HCT116 (cell line): ENCODE measurements at regions not wholly inside any gene's neighbourhood (a gene's known extent, or its start where the extent isn't known, plus 50 kb on each side); places are given as distances from the start of the nearest gene placed in this dataset.

Source experiments
- ATAC-seq: fragments of 200-7000 bp; cut with Tn5 transposase; 2 replicates; pipeline ENCODE4 v1.9.1; 2020; ENCODE audit warnings: mild to moderate bottlenecking, moderate library complexity
- BruUV-seq: library from RNA; stranded (reverse); fragments of 400-500 nt; replicated peaks from 2 replicates; lab custom pipeline; 2021; lab: Mats Ljungman, UMichigan
- CTCF ChIA-PET: fragments of 300-600 bp; sonication (Branson Sonifier 250); formaldehyde crosslinking; loops from one replicate; lab custom pipeline; 2021; ENCODE audit warnings: antibody characterized with exemption; lab: Charles Lee
- POLR2A ChIA-PET: fragments of 300-600, 350-600 bp; sonication (Branson Sonifier 250); formaldehyde crosslinking; loops from one replicate; lab custom pipeline; 2021; ENCODE audit warnings: antibody characterized with exemption; lab: Charles Lee
- RAD21 ChIA-PET, 2 experiments: fragments of 300-600 bp; sonication (Branson Sonifier 250); formaldehyde crosslinking; loops; one replicate each; lab custom pipeline; 2023; ENCODE audit warnings: low total read pairs in 2 of 2; ENCODE audit not compliant: uncharacterized antibody in 2 of 2, unreplicated experiment in 2 of 2, low non-redundant PET in 1 of 2; lab: Charles Lee
- DNase-seq: peaks from one replicate; pipeline ENCODE4 v3.0.0-alpha.2; 2010; ENCODE audit warnings: low read depth, low spot score
- H2AFZ ChIP-seq: fragments of 200-600 bp; shearing (Covaris generic), sonication (generic); 2 replicates; pipeline ENCODE4 v1.6.1; 2017; ENCODE audit warnings: low read depth, mixed run types, mixed read lengths, antibody characterized with exemption, low read length; ENCODE audit not compliant: poor library complexity, severe bottlenecking
- H3K27ac ChIP-seq: 2 replicates; pipeline ENCODE4 v1.5.1; 2012; ENCODE audit warnings: low read depth, low read length
- H3K27me3 ChIP-seq: fragments of 200-600 bp; sonication (generic); 2 replicates; pipeline ENCODE4 v1.6.1; 2016; ENCODE audit warnings: mixed run types, low read length, mixed read lengths; ENCODE audit not compliant: insufficient read depth
- H3K36me3 ChIP-seq, 2 experiments: fragments of 200-500 bp in 1 of 2; fragments of 200-600 bp in 1 of 2; sonication (Bioruptor generic) in 1 of 2; sonication (generic) in 1 of 2; 2 replicates each; pipeline versions ENCODE4 v1.5.1 to v1.6.1; 2014 to 2016; ENCODE audit warnings: low read length in 2 of 2, inconsistent platforms in 1 of 2, mixed read lengths in 1 of 2, mixed run types in 1 of 2; ENCODE audit not compliant: insufficient read depth in 2 of 2, control insufficient read depth in 1 of 2
- H3K4me1 ChIP-seq, 2 experiments: fragments of 200-600 bp in 1 of 2; sonication (generic) in 1 of 2; 2 replicates each; pipeline versions ENCODE4 v1.5.1 to v1.6.1; 2012 to 2017; ENCODE audit warnings: low read length in 2 of 2, inconsistent platforms in 1 of 2, mild to moderate bottlenecking in 1 of 2, mixed read lengths in 1 of 2, mixed run types in 1 of 2, moderate library complexity in 1 of 2; ENCODE audit not compliant: insufficient read depth in 2 of 2, control insufficient read depth in 1 of 2
- H3K4me2 ChIP-seq: fragments of 200-600 bp; sonication (generic); 2 replicates; pipeline ENCODE4 v1.6.1; 2017; ENCODE audit warnings: mixed run types, low read length, mixed read lengths
- H3K4me3 ChIP-seq, 2 experiments: fragments of 200-600 bp in 1 of 2; sonication (generic) in 1 of 2; replicated peaks in 1 of 2; 2 replicates each; pipeline ENCODE4 v1.5.1; 2011 to 2016; ENCODE audit warnings: low read length in 2 of 2, control low read depth in 1 of 2, low read depth in 1 of 2, mild to moderate bottlenecking in 1 of 2, mixed read lengths in 1 of 2, mixed run types in 1 of 2
- H3K79me2 ChIP-seq: fragments of 200-600 bp; sonication (generic); 2 replicates; pipeline ENCODE4 v1.6.1; 2017; ENCODE audit warnings: mild to moderate bottlenecking, mixed run types, low read length, moderate library complexity, mixed read lengths; ENCODE audit not compliant: insufficient read depth
- H3K9ac ChIP-seq: fragments of 200-600 bp; sonication (generic); 2 replicates; pipeline ENCODE4 v1.6.1; 2016; ENCODE audit warnings: low read length, mixed read lengths
- H3K9me2 ChIP-seq: fragments of 200-600 bp; sonication (generic), shearing (Covaris generic); 2 replicates; pipeline ENCODE4 v1.6.1; 2017; ENCODE audit warnings: mixed run types, mild to moderate bottlenecking, moderate library complexity; ENCODE audit not compliant: insufficient read depth
- H3K9me3 ChIP-seq, 2 experiments: fragments of 200-500 bp in 1 of 2; fragments of 200-600 bp in 1 of 2; sonication (Bioruptor generic) in 1 of 2; sonication (generic) in 1 of 2; 2 replicates each; pipeline ENCODE4 v1.6.1; 2014 to 2017; ENCODE audit warnings: low read length in 2 of 2, mixed read lengths in 2 of 2, inconsistent platforms in 1 of 2, low read depth in 1 of 2, mild to moderate bottlenecking in 1 of 2, mixed run types in 1 of 2, moderate library complexity in 1 of 2; ENCODE audit not compliant: control insufficient read depth in 1 of 2, insufficient read depth in 1 of 2
- H4K20me1 ChIP-seq: fragments of 200-600 bp; sonication (generic), shearing (Covaris generic); 2 replicates; pipeline ENCODE4 v1.6.1; 2017; ENCODE audit warnings: mixed run types, mild to moderate bottlenecking, moderate library complexity; ENCODE audit not compliant: insufficient read depth
- CTCF ChIP-seq, 3 experiments: fragments of 200-600 bp in 1 of 3; sonication (generic) in 1 of 3; IDR thresholded peaks in 2 of 3; conservative IDR thresholded peaks in 1 of 3; 2 replicates each; pipeline ENCODE4 v1.5.1; 2012 to 2017; ENCODE audit warnings: low read depth in 2 of 3, low read length in 2 of 3, antibody characterized with exemption in 1 of 3, borderline replicate concordance in 1 of 3, control low read depth in 1 of 3, mild to moderate bottlenecking in 1 of 3, mixed read lengths in 1 of 3, mixed run types in 1 of 3, moderate library complexity in 1 of 3; ENCODE audit not compliant: insufficient read depth in 1 of 3
- ELF1 ChIP-seq: IDR thresholded peaks from 2 replicates; pipeline ENCODE4 v1.6.1; 2012; ENCODE audit warnings: low read depth, borderline replicate concordance
- MAX ChIP-seq: IDR thresholded peaks from 2 replicates; pipeline ENCODE4 v1.6.1; 2012
- POLR2A ChIP-seq: IDR thresholded peaks from 2 replicates; pipeline ENCODE4 v1.7.0; 2011; ENCODE audit warnings: borderline replicate concordance; ENCODE audit not compliant: insufficient read depth, insufficient read length; ENCODE audit errors: extremely low read depth
- RAD21 ChIP-seq: IDR thresholded peaks from 2 replicates; pipeline ENCODE4 v1.6.1; 2012; ENCODE audit warnings: low read depth, mild to moderate bottlenecking
- REST ChIP-seq: IDR thresholded peaks from 2 replicates; pipeline ENCODE4 v1.6.1; 2012; ENCODE audit warnings: low read depth
- SIN3A ChIP-seq: IDR thresholded peaks from 2 replicates; pipeline ENCODE4 v1.6.1; 2012; ENCODE audit warnings: low read depth
- SP1 ChIP-seq: IDR thresholded peaks from 2 replicates; pipeline ENCODE4 v1.6.1; 2012; ENCODE audit warnings: low read depth
- SRF ChIP-seq: IDR thresholded peaks from 2 replicates; pipeline ENCODE4 v1.6.1; 2012; ENCODE audit warnings: low read depth
- TCF7L2 ChIP-seq: IDR thresholded peaks from 2 replicates; pipeline ENCODE4 v1.7.0; 2011; ENCODE audit warnings: borderline replicate concordance, inconsistent platforms; ENCODE audit not compliant: insufficient read depth, insufficient read length; ENCODE audit errors: extremely low read depth
- ZNF274 ChIP-seq: fragments of 200-500 bp; sonication (Bioruptor generic); IDR thresholded peaks from 2 replicates; pipeline ENCODE4 v1.6.1; 2014; ENCODE audit warnings: mild to moderate bottlenecking, low read depth, low read length, inconsistent platforms
- intact Hi-C: fragments of 100-400 bp; cut with micrococcal nuclease; formaldehyde crosslinking; loops from 2 replicates; pipeline ENCODE4 v1.10.0; 2022

- Histone ChIP-seq H3K79me2 (no peaks in the 10 kb centered on the region), H3K4me2 (no peak overlapping the region), H4K20me1 (no peaks in the 10 kb centered on the region), H3K4me1 (peaks cover 0 to 11% of the 10 kb centered on the region in 2 experiments; a peak in 1 of 4 replicates), H3K4me3 (no peak overlapping the region), H3K9ac (no peak overlapping the region), H2AFZ (no peak overlapping the region), H3K27ac (no peak overlapping the region), H3K9me2 (no peaks in the 10 kb centered on the region), H3K27me3 (no peaks in the 10 kb centered on the region), H3K36me3 (no peaks in the 10 kb centered on the region), H3K9me3 (no peaks in the 10 kb centered on the region)
- ATAC-seq (no peak), DNase-seq (no peak)
- ChIA-PET POLR2A (no interaction called here), RAD21 (no interaction called here), CTCF (no interaction called here)
- intact Hi-C loops = no loop called here
- no TSS peak for BruUV-seq
- no peak for TF ChIP-seq SIN3A
- TF ChIP-seq ELF1 = no peak
- no peak for TF ChIP-seq RAD21
- TF ChIP-seq CTCF (IDR thresholded peaks at IDR 0.05 in 2 of 3, conservative IDR thresholded peaks at IDR 0.05 in 1 of 3; ENCODE audit: borderline replicate concordance in 1 of 3, insufficient read depth in 1 of 3, low read depth in 2 of 3, low read length in 2 of 3) = no peak
- TF ChIP-seq SRF = no peak
- TF ChIP-seq REST = no peak
- no peak for TF ChIP-seq ZNF274
- no peak for TF ChIP-seq SP1
- no peak for TF ChIP-seq MAX
- TF ChIP-seq POLR2A = no peak
- no peak for TF ChIP-seq TCF7L2
Observed at GRCh38 chr5:58318468-58318867, 141.4 kb downstream of the PLK2 start.
